Endothelial cell of umbilical vein (primary cell): ENCODE measurements at regions not wholly inside any gene's neighbourhood (a gene's known extent, or its start where the extent isn't known, plus 50 kb on each side); places are given as distances from the start of the nearest gene placed in this dataset.

Experiments
- BruUV-seq: library from RNA; stranded (reverse); fragments of 400-500 nt; replicated peaks from 2 replicates; lab custom pipeline; 2021; lab: Mats Ljungman, UMichigan
- CTCF ChIA-PET: fragments of 300-600, 350-600 bp; sonication (Branson Sonifier 250); formaldehyde crosslinking; loops from one replicate; lab custom pipeline; 2021; ENCODE audit warnings: antibody characterized with exemption, inconsistent platforms; lab: Charles Lee
- POLR2A ChIA-PET: fragments of 300-600, 350-600 bp; sonication (Branson Sonifier 250); formaldehyde crosslinking; loops from one replicate; lab custom pipeline; 2021; ENCODE audit warnings: antibody characterized with exemption, inconsistent platforms; lab: Charles Lee
- DNase-seq: peaks from one replicate; pipeline ENCODE4 v3.0.0-alpha.2; 2011; ENCODE audit warnings: low read depth, low spot score
- FAIRE-seq: peaks from 2 replicates; lab custom pipeline; 2011; peaks lifted over from hg19 to GRCh38; lab: Jason Lieb, UNC
- H2AFZ ChIP-seq: 2 replicates; pipeline ENCODE4 v1.6.0; 2012; ENCODE audit warnings: low read depth, low read length, control low read depth, inconsistent platforms
- H3K27ac ChIP-seq: 2 replicates; pipeline ENCODE4 v1.5.1; 2011; ENCODE audit warnings: low read depth, mild to moderate bottlenecking, control low read depth, low read length, moderate library complexity; ENCODE audit not compliant: insufficient read depth
- H3K27me3 ChIP-seq, 2 experiments: 2 replicates each; pipeline versions ENCODE4 v1.6.0 to v1.6.1; 2011; ENCODE audit warnings: low read length in 2 of 2, mixed read lengths in 1 of 2; ENCODE audit not compliant: control insufficient read depth in 2 of 2, insufficient read depth in 2 of 2
- H3K36me3 ChIP-seq, 2 experiments: 2 replicates in 1 of 2; 3 replicates in 1 of 2; pipeline ENCODE4 v1.5.1; 2011; ENCODE audit warnings: low read length in 2 of 2, mild to moderate bottlenecking in 1 of 2, moderate library complexity in 1 of 2; ENCODE audit not compliant: control insufficient read depth in 2 of 2, insufficient read depth in 2 of 2; ENCODE audit errors: extremely low read depth in 1 of 2
- H3K4me1 ChIP-seq: 3 replicates; pipeline ENCODE4 v1.5.1; 2011; ENCODE audit warnings: mild to moderate bottlenecking, low read length; ENCODE audit not compliant: control insufficient read depth, insufficient read depth; ENCODE audit errors: extremely low read depth
- H3K4me2 ChIP-seq: 2 replicates; pipeline ENCODE4 v1.6.1; 2011; ENCODE audit warnings: low read length, control low read depth, mixed read lengths; ENCODE audit not compliant: insufficient read depth
- H3K4me3 ChIP-seq, 3 experiments: fragments of 200-600 bp in 1 of 3; sonication (generic), shearing (Covaris generic) in 1 of 3; replicated peaks in 1 of 3; 2 replicates each; pipeline ENCODE4 v1.5.1; 2011 to 2016; ENCODE audit warnings: control low read depth in 3 of 3, low read length in 3 of 3, mild to moderate bottlenecking in 2 of 3, inconsistent platforms in 1 of 3, low read depth in 1 of 3, moderate library complexity in 1 of 3; ENCODE audit not compliant: insufficient read depth in 1 of 3
- H3K79me2 ChIP-seq: 2 replicates; pipeline ENCODE4 v1.6.0; 2012; ENCODE audit warnings: low read length, inconsistent platforms; ENCODE audit not compliant: control insufficient read depth, insufficient read depth
- H3K9ac ChIP-seq: replicated peaks from 2 replicates; pipeline ENCODE3; 2011; ENCODE audit warnings: low read length, control low read depth; ENCODE audit not compliant: insufficient read depth; ENCODE audit errors: extremely low read depth
- H3K9me1 ChIP-seq: replicated peaks from 3 replicates; pipeline ENCODE4 v1.6.0; 2011; ENCODE audit warnings: mild to moderate bottlenecking, low read length; ENCODE audit not compliant: control insufficient read depth, insufficient read depth; ENCODE audit errors: extremely low read depth
- H3K9me3 ChIP-seq: replicated peaks from 2 replicates; pipeline ENCODE4 v1.5.1; 2012; ENCODE audit warnings: low read length, inconsistent platforms; ENCODE audit not compliant: control insufficient read depth, insufficient read depth
- H4K20me1 ChIP-seq: replicated peaks from 2 replicates; pipeline ENCODE3; 2011; ENCODE audit warnings: mild to moderate bottlenecking, low read length; ENCODE audit not compliant: control insufficient read depth, insufficient read depth; ENCODE audit errors: extremely low read depth
- EZH2 ChIP-seq: IDR thresholded peaks from 2 replicates; pipeline ENCODE4 v1.6.1; 2012; ENCODE audit warnings: borderline replicate concordance, low read depth, mild to moderate bottlenecking, moderate library complexity, low read length, inconsistent platforms; ENCODE audit not compliant: severe bottlenecking
- FOS ChIP-seq: IDR thresholded peaks from 2 replicates; pipeline ENCODE4 v1.6.1; 2011; ENCODE audit warnings: mild to moderate bottlenecking, low read length, moderate library complexity, borderline replicate concordance; ENCODE audit not compliant: insufficient read depth
- GATA2 ChIP-seq: IDR thresholded peaks from 2 replicates; pipeline ENCODE4 v1.7.0; 2011; ENCODE audit warnings: low read depth, mild to moderate bottlenecking, moderate library complexity, mixed read lengths, low read length; ENCODE audit not compliant: insufficient read length, insufficient read depth
- JUN ChIP-seq: IDR thresholded peaks from 2 replicates; pipeline ENCODE4 v1.6.1; 2011; ENCODE audit warnings: borderline replicate concordance, low read depth; ENCODE audit not compliant: insufficient read length, insufficient read depth
- MYC ChIP-seq: IDR thresholded peaks from one replicate; pipeline ENCODE4 v1.6.1; 2011; ENCODE audit warnings: mild to moderate bottlenecking, low read depth, low read length
- POLR2A ChIP-seq: IDR thresholded peaks from 2 replicates; pipeline ENCODE4 v1.6.1; 2012; ENCODE audit warnings: low read depth, mild to moderate bottlenecking, control low read depth, low read length
- POLR2AphosphoS5 ChIP-seq: IDR thresholded peaks from 2 replicates; pipeline ENCODE4 v1.6.1; 2012; ENCODE audit warnings: low read depth, mild to moderate bottlenecking, control low read depth, low read length, moderate library complexity; ENCODE audit not compliant: insufficient read depth
- dilution Hi-C: fragments of 300-500 bp; cut with MboI; formaldehyde crosslinking; loops from one replicate; pipeline ENCODE4 v1.15.0; 2019; ENCODE audit warnings: low sequenced_read_pairs; ENCODE audit not compliant: extremely low pct_ligation_motif_present
- intact Hi-C: fragments of 100-400 bp; cut with micrococcal nuclease; formaldehyde crosslinking; loops from one replicate; pipeline ENCODE4 v1.10.0; 2022
- TF ChIP-seq, protein P1 (sequence below), 2 donors: IDR thresholded peaks; 1 replicate in 1 of 2; 2 replicates in 1 of 2; pipeline ENCODE4 v1.5.1; 2011; ENCODE audit warnings: low read length in 2 of 2, mild to moderate bottlenecking in 2 of 2, moderate library complexity in 2 of 2, control low read depth in 1 of 2, inconsistent platforms in 1 of 2, low read depth in 1 of 2; ENCODE audit not compliant: insufficient read depth in 1 of 2; ENCODE audit errors: extremely low read depth in 1 of 2
- TF ChIP-seq, protein P2 (sequence below): IDR thresholded peaks from 2 replicates; pipeline ENCODE4 v1.6.1; 2011; ENCODE audit not compliant: insufficient read depth, insufficient read length

- Histone ChIP-seq H3K36me3 (no peaks in the 10 kb centered on the region), H3K4me1 (no peaks in the 10 kb centered on the region), H3K27me3 (no peaks in the 10 kb centered on the region), H3K79me2 (no peaks in the 10 kb centered on the region), H3K9me1 (no peaks in the 10 kb centered on the region), H2AFZ (no peak overlapping the region), H4K20me1 (no peaks in the 10 kb centered on the region), H3K9ac (no peak overlapping the region), H3K4me3 (no peak overlapping the region), H3K9me3 (peaks cover 7% of the 10 kb centered on the region), H3K27ac (no peak overlapping the region), H3K4me2 (no peak overlapping the region)
- POLR2A ChIA-PET, result no interaction called here
- TF ChIP-seq GATA2 (no peak), FOS (no peak)
- BruUV-seq, result no TSS peak
- FAIRE-seq (no peak), DNase-seq (no peak)
- dilution Hi-C loops (no loop called here), intact Hi-C loops (no loop called here)
- CTCF ChIA-PET, result no interaction called here
Observed at GRCh38 chr2:5766056-5766455, 73.9 kb downstream of the SOX11 start.

GRCh38 chr2:5766561-5766960 lies 74.4 kb downstream of the SOX11 start:
- Histone ChIP-seq H3K9ac (no peak overlapping the region), H3K9me1 (no peaks in the 10 kb centered on the region), H3K27ac (no peak overlapping the region), H3K4me3 (no peak overlapping the region), H3K4me2 (no peak overlapping the region), H3K27me3 (no peaks in the 10 kb centered on the region), H2AFZ (no peak overlapping the region), H3K79me2 (no peaks in the 10 kb centered on the region), H4K20me1 (no peaks in the 10 kb centered on the region), H3K36me3 (no peaks in the 10 kb centered on the region), H3K4me1 (no peaks in the 10 kb centered on the region), H3K9me3 (peaks cover 7% of the 10 kb centered on the region)
- CTCF ChIA-PET, result no interaction called here
- dilution Hi-C loops, result no loop called here
- TF ChIP-seq, protein P1, sequence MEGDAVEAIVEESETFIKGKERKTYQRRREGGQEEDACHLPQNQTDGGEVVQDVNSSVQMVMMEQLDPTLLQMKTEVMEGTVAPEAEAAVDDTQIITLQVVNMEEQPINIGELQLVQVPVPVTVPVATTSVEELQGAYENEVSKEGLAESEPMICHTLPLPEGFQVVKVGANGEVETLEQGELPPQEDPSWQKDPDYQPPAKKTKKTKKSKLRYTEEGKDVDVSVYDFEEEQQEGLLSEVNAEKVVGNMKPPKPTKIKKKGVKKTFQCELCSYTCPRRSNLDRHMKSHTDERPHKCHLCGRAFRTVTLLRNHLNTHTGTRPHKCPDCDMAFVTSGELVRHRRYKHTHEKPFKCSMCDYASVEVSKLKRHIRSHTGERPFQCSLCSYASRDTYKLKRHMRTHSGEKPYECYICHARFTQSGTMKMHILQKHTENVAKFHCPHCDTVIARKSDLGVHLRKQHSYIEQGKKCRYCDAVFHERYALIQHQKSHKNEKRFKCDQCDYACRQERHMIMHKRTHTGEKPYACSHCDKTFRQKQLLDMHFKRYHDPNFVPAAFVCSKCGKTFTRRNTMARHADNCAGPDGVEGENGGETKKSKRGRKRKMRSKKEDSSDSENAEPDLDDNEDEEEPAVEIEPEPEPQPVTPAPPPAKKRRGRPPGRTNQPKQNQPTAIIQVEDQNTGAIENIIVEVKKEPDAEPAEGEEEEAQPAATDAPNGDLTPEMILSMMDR (IDR thresholded peaks at IDR 0.05; ENCODE audit: extremely low read depth in 1 of 2, insufficient read depth in 1 of 2, low read depth in 1 of 2, low read length in 2 of 2), result no peak
- TF ChIP-seq FOS (no peak), POLR2A (no peak), EZH2 (no peak), JUN (no peak), GATA2 (no peak), POLR2AphosphoS5 (no peak), MYC (no peak)
- TF ChIP-seq, protein P2, sequence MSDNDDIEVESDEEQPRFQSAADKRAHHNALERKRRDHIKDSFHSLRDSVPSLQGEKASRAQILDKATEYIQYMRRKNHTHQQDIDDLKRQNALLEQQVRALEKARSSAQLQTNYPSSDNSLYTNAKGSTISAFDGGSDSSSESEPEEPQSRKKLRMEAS, result no peak
- no TSS peak for BruUV-seq
- intact Hi-C loops, result no loop called here
- POLR2A ChIA-PET, result no interaction called here
- FAIRE-seq (no peak), DNase-seq (no peak)
